ENCODE measurements at regions not wholly inside any gene's neighbourhood (a gene's known extent, or its start where the extent isn't known, plus 50 kb on each side); places are given as distances from the start of the nearest gene placed in this dataset.

DNA sequence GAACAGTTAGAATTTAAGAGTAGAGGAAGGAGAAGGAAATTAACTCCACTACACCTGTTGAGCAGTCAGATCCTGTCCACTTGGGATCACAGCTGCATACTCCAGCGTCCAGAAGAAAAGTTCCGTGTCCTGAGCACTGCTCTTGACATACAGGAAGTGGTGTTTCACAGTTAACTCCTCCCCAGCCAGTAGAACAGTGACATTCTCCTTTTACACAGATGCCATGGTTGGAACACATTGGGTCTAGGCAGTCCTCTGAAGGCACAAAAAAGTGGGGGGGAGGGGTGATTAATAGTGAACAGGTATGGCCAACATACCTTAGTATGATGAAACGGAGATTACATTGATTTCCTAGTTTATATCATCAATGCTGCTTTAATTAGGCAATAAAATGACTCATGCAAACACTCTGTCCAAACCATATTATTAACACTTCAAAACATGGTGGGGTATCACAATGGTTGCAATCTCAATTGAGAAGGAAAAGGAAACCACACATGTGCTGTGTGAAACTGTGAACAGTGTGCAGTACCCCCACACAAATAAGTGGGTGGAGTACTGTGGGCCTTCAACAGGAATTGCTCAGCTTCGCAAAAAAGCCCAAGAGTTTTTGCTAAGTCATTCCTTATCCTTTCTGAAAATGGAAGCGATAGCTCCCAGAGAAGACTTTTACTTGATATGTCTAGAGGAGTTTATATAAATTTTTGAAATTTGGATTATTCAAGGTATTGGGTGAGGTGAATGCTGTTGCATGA, 295.6 kb downstream of the SH2D1A start:
- Histone ChIP-seq H3K9me3 (no peaks in the 10 kb centered on the region), H3K36me3 (no peaks in the 10 kb centered on the region), H3K27me3 (no peaks in the 10 kb centered on the region), H3K4me1 (no peaks in the 10 kb centered on the region), H3K4me3 (no peak overlapping the region), H3K27ac (no peak overlapping the region)
- DNase-seq (ENCODE audit: low spot score in 2 of 2) = no peak
- WGBS, 2 donors = 69 to 71% methylated on average over 5 of the region's 5 CpGs
- TF ChIP-seq, protein P1, sequence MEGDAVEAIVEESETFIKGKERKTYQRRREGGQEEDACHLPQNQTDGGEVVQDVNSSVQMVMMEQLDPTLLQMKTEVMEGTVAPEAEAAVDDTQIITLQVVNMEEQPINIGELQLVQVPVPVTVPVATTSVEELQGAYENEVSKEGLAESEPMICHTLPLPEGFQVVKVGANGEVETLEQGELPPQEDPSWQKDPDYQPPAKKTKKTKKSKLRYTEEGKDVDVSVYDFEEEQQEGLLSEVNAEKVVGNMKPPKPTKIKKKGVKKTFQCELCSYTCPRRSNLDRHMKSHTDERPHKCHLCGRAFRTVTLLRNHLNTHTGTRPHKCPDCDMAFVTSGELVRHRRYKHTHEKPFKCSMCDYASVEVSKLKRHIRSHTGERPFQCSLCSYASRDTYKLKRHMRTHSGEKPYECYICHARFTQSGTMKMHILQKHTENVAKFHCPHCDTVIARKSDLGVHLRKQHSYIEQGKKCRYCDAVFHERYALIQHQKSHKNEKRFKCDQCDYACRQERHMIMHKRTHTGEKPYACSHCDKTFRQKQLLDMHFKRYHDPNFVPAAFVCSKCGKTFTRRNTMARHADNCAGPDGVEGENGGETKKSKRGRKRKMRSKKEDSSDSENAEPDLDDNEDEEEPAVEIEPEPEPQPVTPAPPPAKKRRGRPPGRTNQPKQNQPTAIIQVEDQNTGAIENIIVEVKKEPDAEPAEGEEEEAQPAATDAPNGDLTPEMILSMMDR (IDR thresholded peaks at IDR 0.05) = no peak
- TF ChIP-seq POLR2A (IDR thresholded peaks at IDR 0.05) (no peak), EP300 (IDR thresholded peaks at IDR 0.05) (no peak)

DNA sequence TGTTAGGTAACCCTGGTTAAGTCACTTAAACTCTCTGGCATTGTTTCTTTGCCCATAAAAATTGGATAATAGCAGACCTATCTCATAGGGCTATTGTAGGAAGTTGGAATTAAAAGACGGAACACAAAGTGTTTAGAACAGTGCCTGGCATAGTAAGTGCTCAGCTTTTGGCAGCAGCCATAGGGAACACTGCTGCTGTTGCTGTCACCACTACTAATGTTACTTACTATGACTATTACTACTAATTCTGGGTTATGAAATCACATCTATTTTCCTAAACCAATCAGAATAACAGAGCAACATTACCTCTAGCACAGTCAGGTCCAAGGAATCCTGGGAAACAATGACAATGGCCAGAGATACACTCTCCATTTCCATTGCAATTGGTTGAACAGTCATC, 300.0 kb downstream of the SH2D1A start:
- WGBS, 2 donors = 57 to 71% methylated on average over 1 of the region's 1 CpG
- H3K36me3 ChIP-seq = no peaks in the 10 kb centered on the region
- H3K27ac ChIP-seq = no peak overlapping the region
- H3K27me3 ChIP-seq = no peaks in the 10 kb centered on the region
- H3K4me3 ChIP-seq = no peak overlapping the region
- no peak for TF ChIP-seq POLR2A (IDR thresholded peaks at IDR 0.05)
- TF ChIP-seq, protein P1 (IDR thresholded peaks at IDR 0.05) = no peak
- no peak for TF ChIP-seq EP300 (IDR thresholded peaks at IDR 0.05)
- no peaks in the 10 kb centered on the region for H3K4me1 ChIP-seq
- no peak for DNase-seq (ENCODE audit: low spot score in 2 of 2)
- no peaks in the 10 kb centered on the region for H3K9me3 ChIP-seq

DNA sequence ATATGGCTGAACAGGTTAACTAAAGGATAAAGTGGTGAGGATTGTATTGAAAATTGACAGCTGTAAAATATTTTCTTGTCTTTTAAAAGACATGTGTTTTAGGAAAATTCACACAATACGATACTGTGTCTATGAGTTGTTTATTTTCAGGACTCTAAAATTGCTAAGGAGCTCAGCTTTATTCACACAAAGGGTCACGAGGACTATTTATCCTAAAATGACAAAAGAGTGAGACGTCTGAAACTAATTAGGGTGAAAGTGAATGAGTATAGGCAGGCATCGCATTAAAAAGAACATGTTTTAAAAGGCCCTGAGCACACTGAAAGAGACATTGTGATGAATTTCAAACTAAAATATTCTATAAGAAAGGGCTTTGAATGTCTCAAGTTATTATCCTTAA, 304.7 kb downstream of the SH2D1A start:
- TF ChIP-seq EP300 (IDR thresholded peaks at IDR 0.05) = no peak
- no peak for DNase-seq (ENCODE audit: low spot score in 2 of 2)
- 41% methylated on average over 4 of the region's 4 CpGs for WGBS, 2 donors
- H3K4me3 ChIP-seq = no peak overlapping the region
- no peak overlapping the region for H3K27ac ChIP-seq
- H3K9me3 ChIP-seq = no peaks in the 10 kb centered on the region
- no peaks in the 10 kb centered on the region for H3K4me1 ChIP-seq
- no peaks in the 10 kb centered on the region for H3K36me3 ChIP-seq
- no peaks in the 10 kb centered on the region for H3K27me3 ChIP-seq

DNA sequence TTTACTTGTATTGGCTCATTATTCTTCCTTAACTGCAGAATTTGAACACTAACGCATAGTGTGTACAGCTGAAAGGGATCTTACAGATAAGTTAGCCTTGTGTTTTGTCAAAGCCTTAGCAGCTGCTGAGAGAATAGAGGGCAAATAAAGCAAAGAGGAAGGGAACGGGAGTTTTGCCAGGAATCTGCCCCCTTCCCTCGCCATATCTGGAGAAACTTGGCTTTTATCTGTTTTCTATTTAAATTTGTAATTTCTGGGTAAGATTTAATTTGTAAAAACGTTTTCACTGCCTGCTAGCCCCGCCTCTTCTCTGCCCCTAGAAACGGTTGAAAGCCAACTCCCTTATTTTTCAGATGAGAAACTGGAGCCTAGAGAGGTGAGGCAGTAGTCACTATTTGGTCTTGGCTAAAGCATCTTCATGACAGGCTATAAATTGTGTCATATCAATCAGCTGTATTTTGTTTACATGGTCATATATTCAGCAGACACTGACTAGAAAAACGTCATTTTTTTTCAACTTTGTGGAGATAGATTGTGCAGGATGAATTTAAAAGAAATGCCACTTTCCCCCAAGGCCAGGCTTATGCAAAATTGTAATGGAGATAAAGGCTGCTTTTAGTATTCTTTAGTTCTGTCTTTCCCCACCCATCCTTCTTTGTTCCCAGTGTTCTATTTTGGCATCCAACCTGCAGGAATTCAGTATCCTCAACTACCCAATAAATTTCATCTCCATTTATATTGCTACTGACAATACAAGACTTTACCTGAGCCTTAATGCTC, 319.4 kb downstream of the SH2D1A start:
- Histone ChIP-seq H3K27me3 (no peaks in the 10 kb centered on the region), H3K4me1 (no peaks in the 10 kb centered on the region), H3K27ac (no peak overlapping the region), H3K9me3 (no peaks in the 10 kb centered on the region), H3K36me3 (no peaks in the 10 kb centered on the region), H3K4me3 (no peak overlapping the region)
- WGBS, 2 donors = 28 to 46% methylated on average over 7 of the region's 7 CpGs
- TF ChIP-seq POLR2A (IDR thresholded peaks at IDR 0.05) (no peak), EP300 (IDR thresholded peaks at IDR 0.05) (no peak)
- TF ChIP-seq, protein P1 (IDR thresholded peaks at IDR 0.05) = no peak
- no peak for DNase-seq (ENCODE audit: low spot score in 2 of 2)

DNA sequence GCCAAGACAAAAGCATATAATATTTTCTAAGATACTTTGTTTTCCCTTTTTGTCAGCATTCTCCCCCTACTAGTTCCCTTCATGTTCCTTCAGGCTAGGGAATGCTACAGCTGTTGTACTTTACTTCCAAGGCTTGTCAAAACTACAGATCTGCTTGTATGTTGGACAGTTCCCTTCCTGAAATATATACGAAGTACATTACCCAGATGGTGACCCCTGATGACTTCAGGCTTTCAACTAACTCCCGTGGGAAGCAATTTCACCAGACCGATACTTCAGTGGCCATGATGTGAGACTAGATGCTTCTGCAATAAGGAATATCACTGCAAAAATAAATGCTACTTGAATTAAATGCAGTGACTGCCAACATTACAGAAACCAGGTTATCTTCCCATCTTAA, 332.8 kb downstream of the SH2D1A start:
- TF ChIP-seq POLR2A (IDR thresholded peaks at IDR 0.05) (no peak), EP300 (IDR thresholded peaks at IDR 0.05) (no peak)
- TF ChIP-seq, protein P1 (IDR thresholded peaks at IDR 0.05) = no peak
- H3K36me3 ChIP-seq = no peaks in the 10 kb centered on the region
- DNase-seq (ENCODE audit: low spot score in 2 of 2) = no peak
- H3K27ac ChIP-seq = no peak overlapping the region
- H3K4me1 ChIP-seq = no peaks in the 10 kb centered on the region
- no peaks in the 10 kb centered on the region for H3K9me3 ChIP-seq
- H3K27me3 ChIP-seq = no peaks in the 10 kb centered on the region
- no peak overlapping the region for H3K4me3 ChIP-seq
- WGBS, 2 donors = 25 to 38% methylated on average over 3 of the region's 3 CpGs
